SU-DHL-6 (cell line): ENCODE measurements at regions not wholly inside any gene's neighbourhood (a gene's known extent, or its start where the extent isn't known, plus 50 kb on each side); places are given as distances from the start of the nearest gene placed in this dataset.

ENCODE experiments used
- H2AFZ ChIP-seq: fragments of 200-600 bp; sonication (generic); 2 replicates; pipeline ENCODE4 v1.6.1; 2014; ENCODE audit warnings: low read depth, mild to moderate bottlenecking, moderate library complexity, mixed read lengths, antibody characterized with exemption, low read length; ENCODE audit not compliant: severe bottlenecking
- H3F3A ChIP-seq: fragments of 200-600 bp; shearing (Covaris generic); 2 replicates; pipeline ENCODE4 v1.6.0; 2016; ENCODE audit warnings: antibody characterized with exemption, mild to moderate bottlenecking; ENCODE audit not compliant: insufficient read depth
- H3K27ac ChIP-seq: fragments of 200-600 bp; sonication (generic); 2 replicates; pipeline ENCODE4 v1.5.1; 2016; ENCODE audit warnings: low read depth, mild to moderate bottlenecking, low read length, moderate library complexity, mixed read lengths
- H3K27me3 ChIP-seq: fragments of 200-600 bp; sonication (generic), shearing (Covaris generic); 2 replicates; pipeline ENCODE4 v1.6.0; 2014; ENCODE audit warnings: mild to moderate bottlenecking, low read length
- H3K36me3 ChIP-seq: fragments of 200-600 bp; sonication (generic); 2 replicates; pipeline ENCODE4 v1.6.1; 2014; ENCODE audit warnings: mild to moderate bottlenecking, low read length, mixed read lengths
- H3K4me2 ChIP-seq: fragments of 300-600, 200-600 bp; shearing (Covaris generic), sonication (generic); 2 replicates; pipeline ENCODE4 v1.6.0; 2014; ENCODE audit warnings: low read length, low read depth, mild to moderate bottlenecking; ENCODE audit not compliant: poor library complexity, severe bottlenecking
- H3K4me3 ChIP-seq: fragments of 200-600 bp; sonication (generic); 2 replicates; pipeline ENCODE4 v1.5.1; 2014; ENCODE audit warnings: antibody characterized with exemption, low read length, mild to moderate bottlenecking, mixed read lengths; ENCODE audit not compliant: insufficient read depth, poor library complexity, severe bottlenecking
- H3K79me2 ChIP-seq: fragments of 200-600 bp; sonication (generic); 2 replicates; pipeline ENCODE4 v1.6.1; 2014; ENCODE audit warnings: mild to moderate bottlenecking, low read length, moderate library complexity; ENCODE audit not compliant: insufficient read depth
- H3K9ac ChIP-seq: fragments of 200-600 bp; sonication (generic); 2 replicates; pipeline ENCODE4 v1.7.0; 2014; ENCODE audit warnings: mild to moderate bottlenecking, low read length
- H3K9me2 ChIP-seq: fragments of 200-600 bp; sonication (generic); replicated peaks from 2 replicates; pipeline ENCODE4 v1.6.1; 2014; ENCODE audit warnings: low read length; ENCODE audit not compliant: insufficient read depth
- H3K9me3 ChIP-seq: fragments of 200-600 bp; sonication (generic); 2 replicates; pipeline ENCODE4 v1.6.1; 2014; ENCODE audit warnings: low read length, mixed read lengths; ENCODE audit not compliant: insufficient read depth
- H4K20me1 ChIP-seq: fragments of 200-600 bp; sonication (generic); 2 replicates; pipeline ENCODE4 v1.6.1; 2014; ENCODE audit warnings: low read depth, mild to moderate bottlenecking, antibody characterized with exemption, low read length, moderate library complexity, mixed read lengths
- EZH2phosphoT487 ChIP-seq: fragments of 200-600 bp; sonication (generic), shearing (Covaris generic); conservative IDR thresholded peaks from 2 replicates; pipeline ENCODE4 v1.6.1; 2018; ENCODE audit warnings: mild to moderate bottlenecking, antibody characterized with exemption, low read length, moderate library complexity, mixed read lengths
- TF ChIP-seq, protein P1 (sequence below): fragments of 200-600 bp; sonication (generic); IDR thresholded peaks from one replicate; pipeline ENCODE4 v1.5.1; 2017; ENCODE audit warnings: antibody characterized with exemption, mild to moderate bottlenecking, low read length, moderate library complexity; ENCODE audit not compliant: insufficient read depth, poor library complexity, severe bottlenecking

- no peak overlapping the region for H3K4me2 ChIP-seq
- no peak overlapping the region for H3K27ac ChIP-seq
- H2AFZ ChIP-seq: no peak overlapping the region
- TF ChIP-seq EZH2phosphoT487: no peak
- TF ChIP-seq, protein P1, sequence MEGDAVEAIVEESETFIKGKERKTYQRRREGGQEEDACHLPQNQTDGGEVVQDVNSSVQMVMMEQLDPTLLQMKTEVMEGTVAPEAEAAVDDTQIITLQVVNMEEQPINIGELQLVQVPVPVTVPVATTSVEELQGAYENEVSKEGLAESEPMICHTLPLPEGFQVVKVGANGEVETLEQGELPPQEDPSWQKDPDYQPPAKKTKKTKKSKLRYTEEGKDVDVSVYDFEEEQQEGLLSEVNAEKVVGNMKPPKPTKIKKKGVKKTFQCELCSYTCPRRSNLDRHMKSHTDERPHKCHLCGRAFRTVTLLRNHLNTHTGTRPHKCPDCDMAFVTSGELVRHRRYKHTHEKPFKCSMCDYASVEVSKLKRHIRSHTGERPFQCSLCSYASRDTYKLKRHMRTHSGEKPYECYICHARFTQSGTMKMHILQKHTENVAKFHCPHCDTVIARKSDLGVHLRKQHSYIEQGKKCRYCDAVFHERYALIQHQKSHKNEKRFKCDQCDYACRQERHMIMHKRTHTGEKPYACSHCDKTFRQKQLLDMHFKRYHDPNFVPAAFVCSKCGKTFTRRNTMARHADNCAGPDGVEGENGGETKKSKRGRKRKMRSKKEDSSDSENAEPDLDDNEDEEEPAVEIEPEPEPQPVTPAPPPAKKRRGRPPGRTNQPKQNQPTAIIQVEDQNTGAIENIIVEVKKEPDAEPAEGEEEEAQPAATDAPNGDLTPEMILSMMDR: no peak
- H3K79me2 ChIP-seq: no peaks in the 10 kb centered on the region
- no peak overlapping the region for H3K4me3 ChIP-seq
- no peaks in the 10 kb centered on the region for H3F3A ChIP-seq
- no peaks in the 10 kb centered on the region for H4K20me1 ChIP-seq
- H3K27me3 ChIP-seq: no peaks in the 10 kb centered on the region
- H3K9ac ChIP-seq: no peak overlapping the region
- H3K36me3 ChIP-seq: no peaks in the 10 kb centered on the region
- no peaks in the 10 kb centered on the region for H3K9me2 ChIP-seq
- H3K9me3 ChIP-seq: no peaks in the 10 kb centered on the region
Observed at GRCh38 chr18:79610461-79611039, 69.1 kb upstream of the CTDP1 start.

- Histone ChIP-seq H3K9me2 (no peaks in the 10 kb centered on the region), H3K36me3 (no peaks in the 10 kb centered on the region), H3K4me3 (no peak overlapping the region), H3F3A (no peaks in the 10 kb centered on the region), H2AFZ (no peak overlapping the region), H3K9ac (no peak overlapping the region), H3K27me3 (no peaks in the 10 kb centered on the region), H4K20me1 (no peaks in the 10 kb centered on the region), H3K9me3 (no peaks in the 10 kb centered on the region), H3K79me2 (no peaks in the 10 kb centered on the region), H3K4me2 (no peak overlapping the region), H3K27ac (no peak overlapping the region)
- no peak for TF ChIP-seq EZH2phosphoT487
Observed at GRCh38 chr18:79611040-79611681, 68.4 kb upstream of the CTDP1 start.

- H4K20me1 ChIP-seq: no peaks in the 10 kb centered on the region
- no peak overlapping the region for H3K4me2 ChIP-seq
- no peaks in the 10 kb centered on the region for H3K27me3 ChIP-seq
- H2AFZ ChIP-seq: no peak overlapping the region
- no peaks in the 10 kb centered on the region for H3F3A ChIP-seq
- H3K27ac ChIP-seq: no peak overlapping the region
- no peaks in the 10 kb centered on the region for H3K9me2 ChIP-seq
- TF ChIP-seq, protein P1: no peak
- TF ChIP-seq EZH2phosphoT487: no peak
- no peaks in the 10 kb centered on the region for H3K79me2 ChIP-seq
- no peak overlapping the region for H3K9ac ChIP-seq
- no peaks in the 10 kb centered on the region for H3K36me3 ChIP-seq
- no peaks in the 10 kb centered on the region for H3K9me3 ChIP-seq
- H3K4me3 ChIP-seq: no peak overlapping the region
Observed at GRCh38 chr18:79612291-79613108, 67.1 kb upstream of the CTDP1 start.
